Glutamatergic neuron (in vitro differentiated cells): ENCODE measurements at regions not wholly inside any gene's neighbourhood (a gene's known extent, or its start where the extent isn't known, plus 50 kb on each side); places are given as distances from the start of the nearest gene placed in this dataset.

ENCODE experiments used
- DNase-seq: peaks from one replicate; pipeline ENCODE4 v3.0.0; 2022
- H3K27ac Mint-ChIP-seq: one replicate; pipeline ENCODE4 v1.8.0; 2020; ENCODE audit warnings: mild to moderate bottlenecking, mixed read lengths, inconsistent platforms; ENCODE audit not compliant: unreplicated experiment
- H3K27me3 Mint-ChIP-seq: one replicate; pipeline ENCODE4 v1.8.0; 2020; ENCODE audit warnings: mild to moderate bottlenecking, moderate library complexity, mixed read lengths, inconsistent platforms; ENCODE audit not compliant: unreplicated experiment
- H3K36me3 Mint-ChIP-seq: one replicate; pipeline ENCODE4 v1.8.0; 2020; ENCODE audit warnings: mild to moderate bottlenecking, mixed read lengths, inconsistent platforms; ENCODE audit not compliant: unreplicated experiment
- H3K4me1 Mint-ChIP-seq: one replicate; pipeline ENCODE4 v1.8.0; 2020; ENCODE audit warnings: mild to moderate bottlenecking, low read depth, mixed read lengths, inconsistent platforms; ENCODE audit not compliant: unreplicated experiment
- H3K4me3 Mint-ChIP-seq: one replicate; pipeline ENCODE4 v1.8.0; 2020; ENCODE audit warnings: mild to moderate bottlenecking, mixed read lengths, inconsistent platforms; ENCODE audit not compliant: unreplicated experiment
- H3K9me3 Mint-ChIP-seq: one replicate; pipeline ENCODE4 v1.8.0; 2020; ENCODE audit warnings: mild to moderate bottlenecking, moderate library complexity, mixed read lengths, inconsistent platforms; ENCODE audit not compliant: unreplicated experiment
- CTCF ChIP-seq: fragments of 200-600 bp; sonication (generic); IDR thresholded peaks from one replicate; pipeline ENCODE4 v1.5.0; 2021; ENCODE audit not compliant: partially characterized antibody, unreplicated experiment

- Mint-ChIP-seq H3K4me1 (peaks cover 32% of the 10 kb centered on the region), H3K9me3 (peaks cover 16% of the 10 kb centered on the region), H3K4me3 (no peak overlapping the region), H3K27me3 (peaks cover 14% of the 10 kb centered on the region), H3K27ac (peak overlapping the region; percentile 92), H3K36me3 (no peaks in the 10 kb centered on the region)
- TF ChIP-seq CTCF: no peak
- no peak for DNase-seq
Observed at GRCh38 chr16:85481738-85482137, 131.4 kb upstream of the GSE1 start.

- TF ChIP-seq CTCF: no peak
- H3K36me3 Mint-ChIP-seq: no peaks in the 10 kb centered on the region
- H3K27me3 Mint-ChIP-seq: peaks cover 15% of the 10 kb centered on the region
- peaks cover 19% of the 10 kb centered on the region for H3K9me3 Mint-ChIP-seq
- no peak for DNase-seq
- H3K27ac Mint-ChIP-seq: no peak overlapping the region
- peaks cover 34% of the 10 kb centered on the region for H3K4me1 Mint-ChIP-seq
- H3K4me3 Mint-ChIP-seq: peak overlapping the region; percentile 47
Observed at GRCh38 chr16:85483424-85483823, 129.7 kb upstream of the GSE1 start.

- TF ChIP-seq CTCF: no peak
- no peak for DNase-seq
- Mint-ChIP-seq H3K27ac (peak overlapping the region; percentile 48), H3K27me3 (peaks cover 17% of the 10 kb centered on the region), H3K4me1 (peaks cover 38% of the 10 kb centered on the region), H3K4me3 (no peak overlapping the region), H3K9me3 (peaks cover 20% of the 10 kb centered on the region), H3K36me3 (no peaks in the 10 kb centered on the region)
Observed at GRCh38 chr16:85484347-85485300, 128.5 kb upstream of the GSE1 start.

- no peak overlapping the region for H3K27ac Mint-ChIP-seq
- DNase-seq: no peak
- TF ChIP-seq CTCF: no peak
- H3K4me1 Mint-ChIP-seq: peaks cover 39% of the 10 kb centered on the region
- H3K9me3 Mint-ChIP-seq: peaks cover 20% of the 10 kb centered on the region
- H3K36me3 Mint-ChIP-seq: no peaks in the 10 kb centered on the region
- peaks cover 17% of the 10 kb centered on the region for H3K27me3 Mint-ChIP-seq
- no peak overlapping the region for H3K4me3 Mint-ChIP-seq
Observed at GRCh38 chr16:85485379-85485778, 127.7 kb upstream of the GSE1 start.

GRCh38 chr16:85486256-85486915, 126.7 kb upstream of the GSE1 start:
- Mint-ChIP-seq H3K27me3 (peaks cover 15% of the 10 kb centered on the region), H3K36me3 (no peaks in the 10 kb centered on the region), H3K27ac (no peak overlapping the region), H3K9me3 (peaks cover 14% of the 10 kb centered on the region), H3K4me1 (peaks cover 33% of the 10 kb centered on the region), H3K4me3 (peak overlapping the region; percentile 65)
- no peak for TF ChIP-seq CTCF
- DNase-seq: no peak
